SIG-M5 treated with dmso at 0.1 percent for 504 hours (cell line): ENCODE measurements at regions not wholly inside any gene's neighbourhood (a gene's known extent, or its start where the extent isn't known, plus 50 kb on each side); places are given as distances from the start of the nearest gene placed in this dataset.

ENCODE experiments used
- DNase-seq: peaks from one replicate; lab custom pipeline; 2025; ENCODE audit not compliant: unreplicated experiment; lab: John Stamatoyannopoulos, UW

- no peak for DNase-seq
These were observed 210.7 kb downstream of the ARL4C start for GRCh38 chr2:234286118-234286598.

GRCh38 chr2:234285541-234285940 lies 211.3 kb downstream of the ARL4C start:
- no peak for DNase-seq

- DNase-seq, result no peak
These were observed 217.2 kb downstream of the ARL4C start for GRCh38 chr2:234279637-234280036.

- no peak for DNase-seq
These were observed 218.2 kb downstream of the ARL4C start for GRCh38 chr2:234278556-234279255.

- DNase-seq, result no peak
These were observed 221.4 kb downstream of the ARL4C start for GRCh38 chr2:234275515-234275914.

GRCh38 chr2:234273887-234274584 lies 222.8 kb downstream of the ARL4C start:
- no peak for DNase-seq

- DNase-seq, result no peak
These were observed 221.8 kb downstream of the SPP2 start for GRCh38 chr2:234272069-234272850.

GRCh38 chr2:234271338-234271737 lies 220.8 kb downstream of the SPP2 start:
- DNase-seq, result no peak

GRCh38 chr2:234269769-234270204 lies 219.3 kb downstream of the SPP2 start:
- no peak for DNase-seq

- no peak for DNase-seq
These were observed 217.0 kb downstream of the SPP2 start for GRCh38 chr2:234267534-234267933.

GRCh38 chr2:234266952-234267351 lies 216.4 kb downstream of the SPP2 start:
- no peak for DNase-seq

GRCh38 chr2:234265206-234265605 lies 214.7 kb downstream of the SPP2 start:
- DNase-seq, result no peak

- DNase-seq, result no peak
These were observed 211.2 kb downstream of the SPP2 start for GRCh38 chr2:234261736-234262135.

- no peak for DNase-seq
These were observed 208.9 kb downstream of the SPP2 start for GRCh38 chr2:234259440-234259839.

- DNase-seq, result no peak
These were observed 208.2 kb downstream of the SPP2 start for GRCh38 chr2:234258562-234259141.

- no peak for DNase-seq
These were observed 207.5 kb downstream of the SPP2 start for GRCh38 chr2:234257859-234258561.

- no peak for DNase-seq
These were observed 206.0 kb downstream of the SPP2 start for GRCh38 chr2:234256516-234256915.

- no peak for DNase-seq
These were observed 204.4 kb downstream of the SPP2 start for GRCh38 chr2:234254783-234255521.

- DNase-seq, result no peak
These were observed 202.3 kb downstream of the SPP2 start for GRCh38 chr2:234252772-234253171.
